ENCODE measurements at regions not wholly inside any gene's neighbourhood (a gene's known extent, or its start where the extent isn't known, plus 50 kb on each side); places are given as distances from the start of the nearest gene placed in this dataset.

DNA sequence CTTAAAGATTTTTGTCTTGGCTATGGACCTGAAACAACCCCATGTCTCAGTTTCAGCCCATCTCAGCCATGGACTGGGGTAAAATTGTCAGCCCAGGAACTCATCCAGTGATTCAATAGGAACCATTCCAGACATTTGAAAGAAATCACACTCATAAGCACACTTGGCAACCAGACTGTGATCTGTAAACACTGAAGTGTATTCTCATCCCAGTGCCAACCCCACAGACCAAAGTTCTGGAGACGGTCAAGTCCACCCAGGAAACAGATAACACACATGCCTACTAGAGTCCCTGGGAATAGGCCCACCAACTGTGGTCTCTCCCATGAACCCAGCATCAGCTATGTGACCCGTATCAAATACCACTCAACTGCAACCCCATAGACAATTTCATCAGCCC is 804.6 kb downstream of the TRHDE start (continued):
- TF ChIP-seq, protein P1, sequence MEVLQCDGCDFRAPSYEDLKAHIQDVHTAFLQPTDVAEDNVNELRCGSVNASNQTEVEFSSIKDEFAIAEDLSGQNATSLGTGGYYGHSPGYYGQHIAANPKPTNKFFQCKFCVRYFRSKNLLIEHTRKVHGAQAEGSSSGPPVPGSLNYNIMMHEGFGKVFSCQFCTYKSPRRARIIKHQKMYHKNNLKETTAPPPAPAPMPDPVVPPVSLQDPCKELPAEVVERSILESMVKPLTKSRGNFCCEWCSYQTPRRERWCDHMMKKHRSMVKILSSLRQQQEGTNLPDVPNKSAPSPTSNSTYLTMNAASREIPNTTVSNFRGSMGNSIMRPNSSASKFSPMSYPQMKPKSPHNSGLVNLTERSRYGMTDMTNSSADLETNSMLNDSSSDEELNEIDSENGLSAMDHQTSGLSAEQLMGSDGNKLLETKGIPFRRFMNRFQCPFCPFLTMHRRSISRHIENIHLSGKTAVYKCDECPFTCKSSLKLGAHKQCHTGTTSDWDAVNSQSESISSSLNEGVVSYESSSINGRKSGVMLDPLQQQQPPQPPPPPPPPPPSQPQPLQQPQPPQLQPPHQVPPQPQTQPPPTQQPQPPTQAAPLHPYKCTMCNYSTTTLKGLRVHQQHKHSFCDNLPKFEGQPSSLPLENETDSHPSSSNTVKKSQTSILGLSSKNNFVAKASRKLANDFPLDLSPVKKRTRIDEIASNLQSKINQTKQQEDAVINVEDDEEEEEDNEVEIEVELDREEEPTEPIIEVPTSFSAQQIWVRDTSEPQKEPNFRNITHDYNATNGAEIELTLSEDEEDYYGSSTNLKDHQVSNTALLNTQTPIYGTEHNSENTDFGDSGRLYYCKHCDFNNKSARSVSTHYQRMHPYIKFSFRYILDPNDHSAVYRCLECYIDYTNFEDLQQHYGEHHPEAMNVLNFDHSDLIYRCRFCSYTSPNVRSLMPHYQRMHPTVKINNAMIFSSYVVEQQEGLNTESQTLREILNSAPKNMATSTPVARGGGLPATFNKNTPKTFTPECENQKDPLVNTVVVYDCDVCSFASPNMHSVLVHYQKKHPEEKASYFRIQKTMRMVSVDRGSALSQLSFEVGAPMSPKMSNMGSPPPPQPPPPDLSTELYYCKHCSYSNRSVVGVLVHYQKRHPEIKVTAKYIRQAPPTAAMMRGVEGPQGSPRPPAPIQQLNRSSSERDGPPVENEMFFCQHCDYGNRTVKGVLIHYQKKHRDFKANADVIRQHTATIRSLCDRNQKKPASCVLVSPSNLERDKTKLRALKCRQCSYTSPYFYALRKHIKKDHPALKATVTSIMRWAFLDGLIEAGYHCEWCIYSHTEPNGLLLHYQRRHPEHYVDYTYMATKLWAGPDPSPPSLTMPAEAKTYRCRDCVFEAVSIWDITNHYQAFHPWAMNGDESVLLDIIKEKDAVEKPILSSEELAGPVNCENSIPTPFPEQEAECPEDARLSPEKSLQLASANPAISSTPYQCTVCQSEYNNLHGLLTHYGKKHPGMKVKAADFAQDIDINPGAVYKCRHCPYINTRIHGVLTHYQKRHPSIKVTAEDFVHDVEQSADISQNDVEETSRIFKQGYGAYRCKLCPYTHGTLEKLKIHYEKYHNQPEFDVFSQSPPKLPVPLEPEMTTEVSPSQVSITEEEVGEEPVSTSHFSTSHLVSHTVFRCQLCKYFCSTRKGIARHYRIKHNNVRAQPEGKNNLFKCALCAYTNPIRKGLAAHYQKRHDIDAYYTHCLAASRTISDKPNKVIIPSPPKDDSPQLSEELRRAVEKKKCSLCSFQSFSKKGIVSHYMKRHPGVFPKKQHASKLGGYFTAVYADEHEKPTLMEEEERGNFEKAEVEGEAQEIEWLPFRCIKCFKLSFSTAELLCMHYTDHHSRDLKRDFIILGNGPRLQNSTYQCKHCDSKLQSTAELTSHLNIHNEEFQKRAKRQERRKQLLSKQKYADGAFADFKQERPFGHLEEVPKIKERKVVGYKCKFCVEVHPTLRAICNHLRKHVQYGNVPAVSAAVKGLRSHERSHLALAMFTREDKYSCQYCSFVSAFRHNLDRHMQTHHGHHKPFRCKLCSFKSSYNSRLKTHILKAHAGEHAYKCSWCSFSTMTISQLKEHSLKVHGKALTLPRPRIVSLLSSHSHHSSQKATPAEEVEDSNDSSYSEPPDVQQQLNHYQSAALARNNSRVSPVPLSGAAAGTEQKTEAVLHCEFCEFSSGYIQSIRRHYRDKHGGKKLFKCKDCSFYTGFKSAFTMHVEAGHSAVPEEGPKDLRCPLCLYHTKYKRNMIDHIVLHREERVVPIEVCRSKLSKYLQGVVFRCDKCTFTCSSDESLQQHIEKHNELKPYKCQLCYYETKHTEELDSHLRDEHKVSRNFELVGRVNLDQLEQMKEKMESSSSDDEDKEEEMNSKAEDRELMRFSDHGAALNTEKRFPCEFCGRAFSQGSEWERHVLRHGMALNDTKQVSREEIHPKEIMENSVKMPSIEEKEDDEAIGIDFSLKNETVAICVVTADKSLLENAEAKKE (CRISPR knock-in tag; IDR thresholded peaks at IDR 0.05): no peak
- TF ChIP-seq JUNB (IDR thresholded peaks at IDR 0.05; ENCODE audit: unreplicated experiment) (no peak), REST (IDR thresholded peaks at IDR 0.05; ENCODE audit: unreplicated experiment) (no peak), POLR2AphosphoS5 (IDR thresholded peaks at IDR 0.05; ENCODE audit: low read depth) (no peak)

- Mint-ChIP-seq H3K27me3 (ENCODE audit: insufficient read depth, low read depth, poor library complexity) (peaks cover 2% of the 10 kb centered on the region), H3K4me3 (no peak overlapping the region), H3K9me3 (peaks cover 15% of the 10 kb centered on the region), H3K4me1 (no peaks in the 10 kb centered on the region; the same call in 2 of the 3 replicates), H3K27ac (no peak overlapping the region), H3K36me3 (ENCODE audit: low read depth) (peaks cover 15% of the 10 kb centered on the region)
- Histone ChIP-seq H3F3A (replicated peaks; ENCODE audit: low read depth) (no peaks in the 10 kb centered on the region), H3K9me2 (ENCODE audit: insufficient read depth) (no peaks in the 10 kb centered on the region), H3K4me1 (ENCODE audit: insufficient read depth) (no peaks in the 10 kb centered on the region), H4K20me1 (replicated peaks; ENCODE audit: insufficient read depth) (no peaks in the 10 kb centered on the region), H3K27ac (ENCODE audit: low read depth) (no peak overlapping the region), H3K4me2 (no peak overlapping the region), H3K27me3 (ENCODE audit: insufficient read depth) (no peaks in the 10 kb centered on the region), H2AFZ (no peak overlapping the region), H3K79me2 (replicated peaks; ENCODE audit: insufficient read depth) (no peaks in the 10 kb centered on the region), H3K4me3 (no peak overlapping the region), H3K36me3 (ENCODE audit: insufficient read depth) (no peaks in the 10 kb centered on the region)
- TF ChIP-seq, protein P2, sequence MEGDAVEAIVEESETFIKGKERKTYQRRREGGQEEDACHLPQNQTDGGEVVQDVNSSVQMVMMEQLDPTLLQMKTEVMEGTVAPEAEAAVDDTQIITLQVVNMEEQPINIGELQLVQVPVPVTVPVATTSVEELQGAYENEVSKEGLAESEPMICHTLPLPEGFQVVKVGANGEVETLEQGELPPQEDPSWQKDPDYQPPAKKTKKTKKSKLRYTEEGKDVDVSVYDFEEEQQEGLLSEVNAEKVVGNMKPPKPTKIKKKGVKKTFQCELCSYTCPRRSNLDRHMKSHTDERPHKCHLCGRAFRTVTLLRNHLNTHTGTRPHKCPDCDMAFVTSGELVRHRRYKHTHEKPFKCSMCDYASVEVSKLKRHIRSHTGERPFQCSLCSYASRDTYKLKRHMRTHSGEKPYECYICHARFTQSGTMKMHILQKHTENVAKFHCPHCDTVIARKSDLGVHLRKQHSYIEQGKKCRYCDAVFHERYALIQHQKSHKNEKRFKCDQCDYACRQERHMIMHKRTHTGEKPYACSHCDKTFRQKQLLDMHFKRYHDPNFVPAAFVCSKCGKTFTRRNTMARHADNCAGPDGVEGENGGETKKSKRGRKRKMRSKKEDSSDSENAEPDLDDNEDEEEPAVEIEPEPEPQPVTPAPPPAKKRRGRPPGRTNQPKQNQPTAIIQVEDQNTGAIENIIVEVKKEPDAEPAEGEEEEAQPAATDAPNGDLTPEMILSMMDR (conservative IDR thresholded peaks at IDR 0.05; ENCODE audit: low read depth in 2 of 2): no peak
- TF ChIP-seq, protein P3, sequence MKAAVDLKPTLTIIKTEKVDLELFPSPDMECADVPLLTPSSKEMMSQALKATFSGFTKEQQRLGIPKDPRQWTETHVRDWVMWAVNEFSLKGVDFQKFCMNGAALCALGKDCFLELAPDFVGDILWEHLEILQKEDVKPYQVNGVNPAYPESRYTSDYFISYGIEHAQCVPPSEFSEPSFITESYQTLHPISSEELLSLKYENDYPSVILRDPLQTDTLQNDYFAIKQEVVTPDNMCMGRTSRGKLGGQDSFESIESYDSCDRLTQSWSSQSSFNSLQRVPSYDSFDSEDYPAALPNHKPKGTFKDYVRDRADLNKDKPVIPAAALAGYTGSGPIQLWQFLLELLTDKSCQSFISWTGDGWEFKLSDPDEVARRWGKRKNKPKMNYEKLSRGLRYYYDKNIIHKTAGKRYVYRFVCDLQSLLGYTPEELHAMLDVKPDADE (IDR thresholded peaks at IDR 0.05): no peak
- TF ChIP-seq STAT1 (IDR thresholded peaks at IDR 0.05; ENCODE audit: unreplicated experiment) (no peak), POLR2AphosphoS5 (IDR thresholded peaks at IDR 0.05; ENCODE audit: low read depth) (no peak), ZNF331 (CRISPR knock-in tag; IDR thresholded peaks at IDR 0.05; ENCODE audit: low read depth) (no peak), ZNF114 (CRISPR knock-in tag; IDR thresholded peaks at IDR 0.05) (no peak), CREB1 (CRISPR knock-in tag; IDR thresholded peaks at IDR 0.05; ENCODE audit: low read depth) (no peak)
- DNase-seq (ENCODE audit: low spot score): no peak
- no peak for ATAC-seq
These were observed 811.6 kb downstream of the TRHDE start for GRCh38 chr12:73083736-73084135.

All from GM23338 (cell line).